Trophoblast cell (in vitro differentiated cells and primary cell): ENCODE measurements at regions not wholly inside any gene's neighbourhood (a gene's known extent, or its start where the extent isn't known, plus 50 kb on each side); places are given as distances from the start of the nearest gene placed in this dataset.

Source experiments
- DNase-seq, 2 donors: peaks; one replicate each; pipeline ENCODE4 v3.0.0-alpha.2; 2016
- H2AFZ ChIP-seq: 2 replicates; pipeline ENCODE4 v1.6.1; 2013; ENCODE audit warnings: low read length, moderate library complexity, mild to moderate bottlenecking; ENCODE audit not compliant: insufficient read depth, poor library complexity
- H2AK5ac ChIP-seq: 2 replicates; pipeline ENCODE4 v1.6.1; 2013; ENCODE audit warnings: mild to moderate bottlenecking, low read length
- H2BK120ac ChIP-seq: 2 replicates; pipeline ENCODE4 v1.6.1; 2013; ENCODE audit warnings: low read length, mild to moderate bottlenecking, moderate library complexity; ENCODE audit not compliant: insufficient read depth, poor library complexity
- H2BK12ac ChIP-seq: 2 replicates; pipeline ENCODE4 v1.6.1; 2013; ENCODE audit warnings: mild to moderate bottlenecking, low read length, moderate library complexity
- H2BK5ac ChIP-seq: 2 replicates; pipeline ENCODE4 v1.6.1; 2013; ENCODE audit warnings: low read length, low read depth, moderate library complexity, mild to moderate bottlenecking; ENCODE audit not compliant: poor library complexity
- H3K14ac ChIP-seq: 2 replicates; pipeline ENCODE4 v1.6.1; 2013; ENCODE audit warnings: mild to moderate bottlenecking, low read length
- H3K18ac ChIP-seq: 2 replicates; pipeline ENCODE4 v1.6.1; 2013; ENCODE audit warnings: mild to moderate bottlenecking, low read length
- H3K23ac ChIP-seq: 2 replicates; pipeline ENCODE4 v1.6.1; 2013; ENCODE audit warnings: low read length
- H3K27ac ChIP-seq: 2 replicates; pipeline ENCODE4 v1.5.1; 2013; ENCODE audit warnings: low read depth, mild to moderate bottlenecking, inconsistent platforms, low read length, moderate library complexity
- H3K27me3 ChIP-seq: 2 replicates; pipeline ENCODE4 v1.6.1; 2013; ENCODE audit warnings: inconsistent platforms, mild to moderate bottlenecking, low read length, moderate library complexity; ENCODE audit not compliant: insufficient read depth
- H3K36me3 ChIP-seq, 2 experiments: 1 replicate in 1 of 2; 2 replicates in 1 of 2; pipeline ENCODE4 v1.6.1; 2013; ENCODE audit warnings: low read length in 2 of 2, mild to moderate bottlenecking in 2 of 2, moderate library complexity in 1 of 2; ENCODE audit not compliant: insufficient read depth in 2 of 2, control insufficient read depth in 1 of 2
- H3K4ac ChIP-seq: 2 replicates; pipeline ENCODE4 v1.6.1; 2013; ENCODE audit warnings: low read depth, mild to moderate bottlenecking, low read length, moderate library complexity
- H3K4me1 ChIP-seq, 2 experiments: 1 replicate in 1 of 2; 2 replicates in 1 of 2; pipeline ENCODE4 v1.6.1; 2013; ENCODE audit warnings: low read length in 2 of 2, mild to moderate bottlenecking in 2 of 2, moderate library complexity in 1 of 2; ENCODE audit not compliant: insufficient read depth in 2 of 2, control insufficient read depth in 1 of 2
- H3K4me2 ChIP-seq: 2 replicates; pipeline ENCODE4 v1.6.1; 2013; ENCODE audit warnings: inconsistent platforms, mild to moderate bottlenecking, low read length, moderate library complexity
- H3K4me3 ChIP-seq: 2 replicates; pipeline ENCODE4 v1.5.1; 2013; ENCODE audit warnings: mild to moderate bottlenecking, low read depth, low read length, inconsistent platforms
- H3K79me1 ChIP-seq: one replicate; pipeline ENCODE4 v1.6.1; 2013; ENCODE audit warnings: low read length
- H3K79me2 ChIP-seq: 2 replicates; pipeline ENCODE4 v1.6.1; 2013; ENCODE audit warnings: low read length, mild to moderate bottlenecking; ENCODE audit not compliant: control insufficient read depth, insufficient read depth, poor library complexity
- H3K9ac ChIP-seq: 2 replicates; pipeline ENCODE4 v1.6.1; 2013; ENCODE audit warnings: mild to moderate bottlenecking, low read length
- H3K9me3 ChIP-seq: 2 replicates; pipeline ENCODE4 v1.6.1; 2013; ENCODE audit warnings: low read depth, mild to moderate bottlenecking, control low read depth, inconsistent platforms, low read length; ENCODE audit not compliant: insufficient read depth
- H4K12ac ChIP-seq: 2 replicates; pipeline ENCODE4 v1.6.1; 2013; ENCODE audit warnings: low read depth, mild to moderate bottlenecking, low read length, moderate library complexity
- H4K8ac ChIP-seq: 2 replicates; pipeline ENCODE4 v1.6.1; 2013; ENCODE audit warnings: low read depth, mild to moderate bottlenecking, low read length, moderate library complexity
- H4K91ac ChIP-seq: one replicate; pipeline ENCODE4 v1.6.1; 2013; ENCODE audit warnings: low read depth, mild to moderate bottlenecking, low read length, moderate library complexity
- WGBS: extraction: QIAGEN DNeasy Blood & Tissue Kit; methylation state at CpG from one replicate; pipeline ENCODE4 v1.1.7; 2013; ENCODE audit warnings: missing lambda C conversion rate; ENCODE audit not compliant: insufficient read length, insufficient coverage; ENCODE audit errors: extremely low coverage; 5-methylcytosine and 5-hydroxymethylcytosine counted together

DNA sequence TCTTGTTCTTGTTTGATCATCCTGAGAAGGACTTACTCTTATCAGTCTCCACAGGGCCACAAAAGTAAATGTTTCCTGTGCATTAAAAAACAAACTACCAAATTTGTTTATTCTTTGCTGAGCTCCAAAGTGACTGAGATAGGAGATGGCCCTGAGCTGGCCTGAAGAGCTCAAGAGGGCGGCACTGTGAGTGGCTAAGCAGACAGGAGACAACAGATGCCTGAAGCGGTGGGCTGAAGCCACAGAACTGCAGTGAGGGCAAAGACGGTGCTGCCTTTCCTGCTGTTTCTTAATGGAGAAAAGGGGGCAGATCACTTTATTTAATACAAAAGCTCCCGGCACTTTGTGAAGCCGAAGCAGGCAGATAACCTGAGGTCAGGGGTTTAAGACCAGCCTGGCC is 379.6 kb downstream of the ARL4A start:
- no peak overlapping the region for H2BK120ac ChIP-seq
- H2AK5ac ChIP-seq: no peak overlapping the region
- no peaks in the 10 kb centered on the region for H3K36me3 ChIP-seq
- no peaks in the 10 kb centered on the region for H3K27me3 ChIP-seq
- H3K4me1 ChIP-seq: no peaks in the 10 kb centered on the region
- H3K23ac ChIP-seq: no peak overlapping the region
- H4K12ac ChIP-seq: no peak overlapping the region
- no peak overlapping the region for H2BK5ac ChIP-seq
- no peak overlapping the region for H4K91ac ChIP-seq
- no peak overlapping the region for H3K4ac ChIP-seq
- H3K9me3 ChIP-seq: no peaks in the 10 kb centered on the region
- H3K79me2 ChIP-seq: no peaks in the 10 kb centered on the region
- no peak for DNase-seq
- H3K4me3 ChIP-seq: no peak overlapping the region
- H3K18ac ChIP-seq: no peak overlapping the region
- no peak overlapping the region for H3K27ac ChIP-seq
- no peak overlapping the region for H3K4me2 ChIP-seq
- no peak overlapping the region for H2AFZ ChIP-seq
- no peaks in the 10 kb centered on the region for H3K79me1 ChIP-seq
- no peak overlapping the region for H3K9ac ChIP-seq
- H4K8ac ChIP-seq: no peak overlapping the region
- no peak overlapping the region for H2BK12ac ChIP-seq
- no peak overlapping the region for H3K14ac ChIP-seq
- no CpG with 5 or more reads among the region's 5 CpGs for WGBS

DNA sequence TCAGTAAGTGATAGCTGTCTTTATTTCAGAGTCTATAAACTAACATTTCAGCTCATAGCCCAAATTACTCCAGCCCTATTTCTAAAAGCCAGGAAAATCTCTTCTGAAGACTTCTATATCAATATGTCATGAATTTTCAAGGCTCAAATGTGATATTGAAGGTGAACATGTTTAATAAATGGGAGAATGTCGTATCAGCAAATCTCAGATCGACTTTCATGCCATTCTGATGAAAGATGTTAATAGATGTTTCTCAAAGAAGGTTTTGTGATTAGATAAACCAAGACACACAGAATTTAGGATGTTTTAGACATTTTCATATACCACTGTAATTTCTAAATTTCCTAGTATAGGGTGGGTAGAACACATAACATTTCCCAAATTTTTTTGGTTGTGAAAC is 380.6 kb downstream of the ARL4A start:
- WGBS: no CpG with 5 or more reads among the region's 2 CpGs
- no peak overlapping the region for H3K9ac ChIP-seq
- H2AFZ ChIP-seq: no peak overlapping the region

DNA sequence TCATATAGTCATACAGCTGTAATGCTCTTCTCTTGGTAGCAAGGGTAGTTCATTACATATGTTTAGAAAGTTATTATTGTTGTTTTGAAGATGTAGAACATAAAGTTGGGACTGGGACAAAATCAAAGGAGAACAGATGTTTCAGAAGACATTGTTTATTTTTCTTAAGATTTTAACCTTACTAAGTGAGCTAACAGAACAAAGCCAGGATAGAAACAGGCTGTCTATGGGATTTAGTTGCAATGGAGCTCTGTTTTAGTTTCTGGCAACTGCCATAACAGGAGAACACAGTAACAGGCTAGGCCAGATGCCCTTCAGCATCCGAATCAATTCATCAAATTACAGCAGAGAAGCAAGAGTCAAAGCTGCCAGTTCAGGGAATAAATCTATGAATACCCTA is 382.4 kb downstream of the ARL4A start:
- H4K8ac ChIP-seq: no peak overlapping the region
- H3K79me2 ChIP-seq: no peaks in the 10 kb centered on the region
- H3K79me1 ChIP-seq: no peaks in the 10 kb centered on the region
- no peak overlapping the region for H3K23ac ChIP-seq
- no peaks in the 10 kb centered on the region for H3K27me3 ChIP-seq
- H3K4ac ChIP-seq: no peak overlapping the region
- no peaks in the 10 kb centered on the region for H3K9me3 ChIP-seq
- H4K91ac ChIP-seq: no peak overlapping the region
- H2AK5ac ChIP-seq: no peak overlapping the region
- H2BK12ac ChIP-seq: no peak overlapping the region
- no peak overlapping the region for H3K18ac ChIP-seq
- no CpG with 5 or more reads among the region's 1 CpG for WGBS
- no peak overlapping the region for H2BK5ac ChIP-seq
- DNase-seq: no peak
- H2BK120ac ChIP-seq: no peak overlapping the region
- no peak overlapping the region for H3K9ac ChIP-seq
- no peaks in the 10 kb centered on the region for H3K4me1 ChIP-seq
- no peak overlapping the region for H2AFZ ChIP-seq
- no peak overlapping the region for H3K14ac ChIP-seq
- no peaks in the 10 kb centered on the region for H3K36me3 ChIP-seq
- H3K27ac ChIP-seq: no peak overlapping the region
- H3K4me3 ChIP-seq: no peak overlapping the region
- H4K12ac ChIP-seq: no peak overlapping the region
- no peak overlapping the region for H3K4me2 ChIP-seq

More for the DNA sequence above, 380.6 kb downstream of the ARL4A start:
- Histone ChIP-seq H3K4me3 (no peak overlapping the region), H3K27ac (no peak overlapping the region), H3K23ac (no peak overlapping the region), H3K18ac (no peak overlapping the region), H2BK12ac (no peak overlapping the region), H4K8ac (no peak overlapping the region), H3K27me3 (no peaks in the 10 kb centered on the region), H3K79me1 (no peaks in the 10 kb centered on the region), H3K14ac (no peak overlapping the region), H4K91ac (no peak overlapping the region), H3K4ac (no peak overlapping the region), H3K79me2 (no peaks in the 10 kb centered on the region), H2BK5ac (no peak overlapping the region), H3K9me3 (no peaks in the 10 kb centered on the region), H4K12ac (no peak overlapping the region), H3K36me3 (no peaks in the 10 kb centered on the region), H2BK120ac (no peak overlapping the region), H2AK5ac (no peak overlapping the region), H3K4me2 (no peak overlapping the region), H3K4me1 (no peaks in the 10 kb centered on the region)
- DNase-seq: no peak

DNA sequence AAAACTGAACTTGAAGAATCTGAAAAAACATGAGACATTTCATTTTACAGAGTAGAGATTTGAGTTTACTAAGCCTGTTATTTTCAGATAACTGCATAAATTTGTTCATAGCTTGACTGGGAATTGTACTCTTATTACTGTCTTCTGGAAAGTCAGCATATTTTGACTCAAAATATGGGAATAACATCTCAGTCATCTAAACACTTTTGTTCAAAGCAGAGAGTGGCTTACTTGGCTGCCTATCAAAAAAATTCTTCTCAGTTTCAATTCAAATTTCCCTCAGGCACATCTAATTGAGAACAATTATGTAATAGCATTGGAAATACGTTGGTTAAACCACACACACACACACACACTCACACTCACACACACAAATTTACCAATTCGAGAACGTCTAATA is 384.6 kb downstream of the ARL4A start:
- Histone ChIP-seq H3K18ac (no peak overlapping the region), H3K14ac (no peak overlapping the region), H4K8ac (no peak overlapping the region), H2BK5ac (no peak overlapping the region), H3K4me2 (no peak overlapping the region), H3K23ac (no peak overlapping the region), H3K27me3 (no peaks in the 10 kb centered on the region), H2AK5ac (no peak overlapping the region), H3K36me3 (no peaks in the 10 kb centered on the region), H3K27ac (no peak overlapping the region), H3K4me1 (no peaks in the 10 kb centered on the region), H4K12ac (no peak overlapping the region), H3K9ac (no peak overlapping the region), H3K4me3 (no peak overlapping the region), H4K91ac (no peak overlapping the region), H2AFZ (no peak overlapping the region), H3K4ac (no peak overlapping the region), H3K79me1 (no peaks in the 10 kb centered on the region), H3K79me2 (no peaks in the 10 kb centered on the region), H2BK12ac (no peak overlapping the region), H3K9me3 (no peaks in the 10 kb centered on the region), H2BK120ac (no peak overlapping the region)
- DNase-seq: no peak
- no CpG with 5 or more reads among the region's 3 CpGs for WGBS
